HepG2 (cell line): ENCODE measurements at regions not wholly inside any gene's neighbourhood (a gene's known extent, or its start where the extent isn't known, plus 50 kb on each side); places are given as distances from the start of the nearest gene placed in this dataset.

Experiments used
- ATAC-seq: fragments of 200-7000 bp; cut with Tn5 transposase; 3 replicates; pipeline ENCODE4 v1.9.1; 2020; ENCODE audit warnings: mild to moderate bottlenecking, moderate library complexity
- BruUV-seq: library from RNA; stranded (reverse); fragments of 400-500 nt; replicated peaks from 2 replicates; lab custom pipeline; 2021; lab: Mats Ljungman, UMichigan
- CTCF ChIA-PET: fragments of 300-600 bp; formaldehyde crosslinking; extraction: SDS; loops from one replicate; lab custom pipeline; 2021; ENCODE audit warnings: low total read pairs, inconsistent platforms, low intra/inter-chr PET ratio; lab: Yijun Ruan, JAX
- POLR2A ChIA-PET: fragments of 350-600 bp; sonication (Branson Sonifier 250); formaldehyde crosslinking; loops from one replicate; lab custom pipeline; 2020; ENCODE audit warnings: antibody characterized with exemption, inconsistent platforms; lab: Yijun Ruan, JAX
- DNase-seq: peaks from one replicate; pipeline ENCODE4 v3.0.0-alpha.2; 2015; ENCODE audit warnings: low spot score
- FAIRE-seq: peaks from 3 replicates; lab custom pipeline; 2011; peaks lifted over from hg19 to GRCh38; lab: Jason Lieb, UNC
- H2AFZ ChIP-seq: one replicate; pipeline ENCODE4 v1.6.1; 2011; ENCODE audit warnings: low read length, inconsistent platforms
- H3K27ac ChIP-seq: fragments of 300-600 bp; 3 replicates; pipeline ENCODE4 v1.8.0; 2011; ENCODE audit warnings: mixed run types, mild to moderate bottlenecking, mixed read lengths, low read length, inconsistent platforms; ENCODE audit not compliant: insufficient read depth; ENCODE audit errors: extremely low read length
- H3K27me3 ChIP-seq, 2 experiments: fragments of 200-600 bp in 1 of 2; 2 replicates in 1 of 2; 3 replicates in 1 of 2; pipeline versions ENCODE4 v1.6.0 to v1.8.0; 2011; ENCODE audit warnings: low read length in 2 of 2, mild to moderate bottlenecking in 2 of 2, moderate library complexity in 2 of 2, inconsistent platforms in 1 of 2; ENCODE audit not compliant: insufficient read depth in 2 of 2, control insufficient read depth in 1 of 2
- H3K36me3 ChIP-seq, 2 experiments: fragments of 200-600 bp in 1 of 2; replicated peaks in 1 of 2; 2 replicates in 1 of 2; 3 replicates in 1 of 2; pipeline versions ENCODE4 v1.5.1 to v1.8.0; 2011; ENCODE audit warnings: low read length in 2 of 2, inconsistent platforms in 1 of 2; ENCODE audit not compliant: insufficient read depth in 2 of 2, control insufficient read depth in 1 of 2
- H3K4me1 ChIP-seq: 2 replicates; pipeline ENCODE4 v1.5.1; 2012; ENCODE audit warnings: low read length, inconsistent platforms; ENCODE audit not compliant: insufficient read depth
- H3K4me2 ChIP-seq: 2 replicates; pipeline ENCODE4 v1.6.0; 2011; ENCODE audit warnings: low read depth, low read length, inconsistent platforms
- H3K4me3 ChIP-seq, 3 experiments: fragments of 200-600 bp in 1 of 3; sonication (generic), shearing (Covaris generic) in 1 of 3; replicated peaks in 1 of 3; 2 replicates each; pipeline ENCODE4 v1.5.1; 2011 to 2016; ENCODE audit warnings: low read length in 3 of 3, inconsistent platforms in 2 of 3, low read depth in 2 of 3, mild to moderate bottlenecking in 2 of 3, control low read depth in 1 of 3, mixed read lengths in 1 of 3; ENCODE audit not compliant: insufficient read depth in 1 of 3
- H3K79me2 ChIP-seq: one replicate; pipeline ENCODE4 v1.6.1; 2011; ENCODE audit warnings: low read length, inconsistent platforms; ENCODE audit not compliant: insufficient read depth
- H3K9ac ChIP-seq: 2 replicates; pipeline ENCODE4 v1.6.0; 2011; ENCODE audit warnings: mild to moderate bottlenecking, low read depth, low read length, inconsistent platforms; ENCODE audit not compliant: insufficient read depth
- H3K9me3 ChIP-seq: 2 replicates; pipeline ENCODE4 v1.5.1; 2012; ENCODE audit warnings: mild to moderate bottlenecking, low read length
- H4K20me1 ChIP-seq: 2 replicates; pipeline ENCODE4 v1.6.0; 2011; ENCODE audit warnings: inconsistent platforms, mild to moderate bottlenecking, low read length, moderate library complexity; ENCODE audit not compliant: insufficient read depth
- HDAC2 ChIP-seq: sonication (generic); formaldehyde crosslinking; IDR thresholded peaks from 2 replicates; pipeline ENCODE4 v1.4.0; 2020; ENCODE audit warnings: missing genetic modification reagents
- HOXA9 ChIP-seq: sonication (generic); formaldehyde crosslinking; IDR thresholded peaks from 2 replicates; pipeline ENCODE4 v1.8.1; 2022; ENCODE audit warnings: missing genetic modification reagents, mild to moderate bottlenecking, moderate library complexity, borderline replicate concordance
- WGBS: methylation state at CpG from one replicate; pipeline ENCODE4 v1.1.6; 2017; ENCODE audit warnings: low lambda C conversion rate; 5-methylcytosine and 5-hydroxymethylcytosine counted together
- in situ Hi-C: cut with HindIII; loops from 2 replicates; pipeline ENCODE4 v1.10.0; 2017; ENCODE audit warnings: low pct_unique_long_range_greater_than_20kb; ENCODE audit not compliant: extremely low pct_ligation_motif_present
- intact Hi-C: fragments of 100-400 bp; cut with micrococcal nuclease; formaldehyde crosslinking; loops from one replicate; pipeline ENCODE4 v1.10.0; 2022; ENCODE audit not compliant: unreplicated experiment

- Histone ChIP-seq H3K9ac (no peak overlapping the region), H3K27me3 (no peaks in the 10 kb centered on the region), H3K36me3 (no peaks in the 10 kb centered on the region), H3K9me3 (no peaks in the 10 kb centered on the region), H4K20me1 (no peaks in the 10 kb centered on the region), H3K4me2 (no peak overlapping the region), H2AFZ (no peak overlapping the region)
- 87% methylated on average over 9 of the region's 9 CpGs for WGBS
- DNase-seq (no peak), ATAC-seq (no peak), FAIRE-seq (no peak)
- ChIA-PET CTCF (no interaction called here), POLR2A (no interaction called here)
- no peak for TF ChIP-seq HOXA9 (CRISPR knock-in tag)
- no peak for TF ChIP-seq HDAC2 (CRISPR knock-in tag)
- TF ChIP-seq, all 625 proteins: peak for 0
- no peak overlapping the region for H3K27ac ChIP-seq
- BruUV-seq, result no TSS peak
- no peaks in the 10 kb centered on the region for H3K79me2 ChIP-seq
- intact Hi-C loops (no loop called here), in situ Hi-C loops (no loop called here)
- peaks cover 9% of the 10 kb centered on the region; the same call in 1 of the 2 replicates for H3K4me1 ChIP-seq
- no peak overlapping the region for H3K4me3 ChIP-seq
Observed at GRCh38 chr17:14019186-14019956, 49.9 kb upstream of the COX10 start.
